Coronary artery (tissue), 2 donors: ENCODE measurements at regions not wholly inside any gene's neighbourhood (a gene's known extent, or its start where the extent isn't known, plus 50 kb on each side); places are given as distances from the start of the nearest gene placed in this dataset.

ENCODE experiments used
- DNase-seq: peaks from one replicate; pipeline ENCODE4 v3.0.0-alpha.2; 2017; ENCODE audit warnings: low spot score
- H3K27ac ChIP-seq, 2 donors: fragments of 200-600 bp; sonication (generic); one replicate each; pipeline ENCODE4 v1.5.1; 2016 to 2019
- H3K4me3 ChIP-seq: fragments of 200-600 bp; sonication (generic); 2 replicates; pipeline ENCODE4 v1.5.1; 2016; ENCODE audit warnings: mild to moderate bottlenecking, moderate library complexity
- CTCF ChIP-seq: fragments of 200-600 bp; sonication (generic); IDR thresholded peaks from one replicate; pipeline ENCODE4 v1.5.1; 2019; ENCODE audit warnings: antibody characterized with exemption

- TF ChIP-seq CTCF = no peak
- H3K4me3 ChIP-seq = no peak overlapping the region
- DNase-seq = no peak
These were observed 615.0 kb downstream of the FGF9 start for GRCh38 chr13:22285867-22286266.

GRCh38 chr13:22286338-22286737, 615.5 kb downstream of the FGF9 start:
- TF ChIP-seq CTCF = no peak
- no peak for DNase-seq
- no peak overlapping the region for H3K27ac ChIP-seq
- no peak overlapping the region for H3K4me3 ChIP-seq

More at GRCh38 chr13:22285867-22286266, 615.0 kb downstream of the FGF9 start:
- H3K27ac ChIP-seq = no peak overlapping the region

GRCh38 chr13:22287343-22287920, 616.6 kb downstream of the FGF9 start:
- no peak overlapping the region for H3K4me3 ChIP-seq
- TF ChIP-seq CTCF = no peak
- H3K27ac ChIP-seq = no peak overlapping the region
- no peak for DNase-seq

- no peak for DNase-seq
- Histone ChIP-seq H3K4me3 (no peak overlapping the region), H3K27ac (no peak overlapping the region)
- TF ChIP-seq CTCF = no peak
These were observed 617.6 kb downstream of the FGF9 start for GRCh38 chr13:22288496-22288895.

GRCh38 chr13:22289711-22290110, 618.8 kb downstream of the FGF9 start:
- H3K4me3 ChIP-seq = no peak overlapping the region
- no peak for DNase-seq
- no peak for TF ChIP-seq CTCF
- no peak overlapping the region for H3K27ac ChIP-seq

- H3K4me3 ChIP-seq = no peak overlapping the region
- TF ChIP-seq CTCF = no peak
- DNase-seq = no peak
- no peak overlapping the region for H3K27ac ChIP-seq
These were observed 627.7 kb downstream of the FGF9 start for GRCh38 chr13:22298530-22298929.

- peak overlapping the region in 1 of 2 donors; percentile 47 for H3K27ac ChIP-seq
- DNase-seq = no peak
- no peak for TF ChIP-seq CTCF
- no peak overlapping the region for H3K4me3 ChIP-seq
These were observed 641.0 kb downstream of the FGF9 start for GRCh38 chr13:22311734-22312404.
